Stimulated activated CD4-positive, alpha-beta T cell treated with anti-CD3 and anti-CD28 coated beads, Interleukin-4, amount 100 ng/mL, for 48 hours (primary cell): ENCODE measurements at regions not wholly inside any gene's neighbourhood (a gene's known extent, or its start where the extent isn't known, plus 50 kb on each side); places are given as distances from the start of the nearest gene placed in this dataset.

Experiments used
- DNase-seq, 2 donors: peaks; one replicate each; pipeline ENCODE4 v3.0.0-alpha.2; 2020; ENCODE audit warnings: low read depth in 2 of 2

- DNase-seq, result no peak
These were observed 1171.3 kb downstream of the EFNB2 start for GRCh38 chr13:105364191-105364590.

GRCh38 chr13:105363261-105364190, 1171.9 kb downstream of the EFNB2 start:
- no peak for DNase-seq

- DNase-seq, result no peak
These were observed 1181.8 kb downstream of the EFNB2 start for GRCh38 chr13:105353654-105354053.

- DNase-seq, result no peak
These were observed 1186.3 kb downstream of the EFNB2 start for GRCh38 chr13:105349082-105349723.

- no peak for DNase-seq
These were observed 1189.2 kb downstream of the EFNB2 start for GRCh38 chr13:105346141-105346775.

GRCh38 chr13:105345730-105346129, 1189.7 kb downstream of the EFNB2 start:
- DNase-seq, result no peak

GRCh38 chr13:105345131-105345530, 1190.3 kb downstream of the EFNB2 start:
- no peak for DNase-seq

- no peak for DNase-seq
These were observed 1192.2 kb downstream of the EFNB2 start for GRCh38 chr13:105343134-105343806.

- no peak for DNase-seq
These were observed 1193.1 kb downstream of the EFNB2 start for GRCh38 chr13:105342281-105342820.

- no peak for DNase-seq
These were observed 1193.7 kb downstream of the EFNB2 start for GRCh38 chr13:105341758-105342157.

- DNase-seq, result no peak
These were observed 1194.2 kb downstream of the EFNB2 start for GRCh38 chr13:105341256-105341655.

- no peak for DNase-seq
These were observed 1195.3 kb downstream of the EFNB2 start for GRCh38 chr13:105340061-105340606.

- no peak for DNase-seq
These were observed 1196.7 kb downstream of the EFNB2 start for GRCh38 chr13:105338773-105339172.

- DNase-seq, result no peak
These were observed 1197.5 kb downstream of the EFNB2 start for GRCh38 chr13:105338006-105338405.

- DNase-seq, result no peak
These were observed 1198.5 kb downstream of the EFNB2 start for GRCh38 chr13:105336706-105337576.

GRCh38 chr13:105334211-105334610, 1201.3 kb downstream of the EFNB2 start:
- no peak for DNase-seq

- DNase-seq, result no peak
These were observed 1202.0 kb downstream of the EFNB2 start for GRCh38 chr13:105333416-105333815.

- no peak for DNase-seq
These were observed 1206.1 kb downstream of the EFNB2 start for GRCh38 chr13:105329359-105329758.

- no peak for DNase-seq
These were observed 1207.2 kb downstream of the EFNB2 start for GRCh38 chr13:105328212-105328611.

GRCh38 chr13:105327581-105328126, 1207.8 kb downstream of the EFNB2 start:
- DNase-seq, result no peak
